ENCODE measurements at regions not wholly inside any gene's neighbourhood (a gene's known extent, or its start where the extent isn't known, plus 50 kb on each side); places are given as distances from the start of the nearest gene placed in this dataset.
"Not testable (repeated sequence)": the region's sequence is repeated elsewhere in the genome, so short reads cannot be mapped to it uniquely, and the experiment has no call there.

DNA sequence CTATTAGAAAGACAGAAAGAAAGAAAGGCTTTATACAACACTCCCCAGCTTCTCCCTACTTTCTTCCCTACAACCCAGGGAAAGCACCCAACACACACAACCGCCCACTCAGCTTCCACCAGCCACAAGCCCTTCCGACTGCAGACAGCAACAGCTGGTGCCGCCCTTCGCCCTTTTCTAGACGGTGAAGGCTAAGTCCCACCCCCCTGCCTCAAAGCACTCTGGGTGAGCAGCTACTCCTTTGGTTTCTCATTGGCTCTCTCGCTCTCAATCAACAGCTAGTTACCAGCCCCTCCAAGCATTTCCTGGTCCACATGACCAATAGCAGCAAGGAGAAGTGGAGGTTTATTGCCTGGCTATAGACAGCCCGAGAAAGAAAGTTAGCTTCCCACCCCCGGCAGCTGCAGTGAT is 230.1 kb upstream of the MOCS1 start:
- Mint-ChIP-seq H3K27me3 (peaks cover 14% of the 10 kb centered on the region in 2 donors), H3K9me3 (no peaks in the 10 kb centered on the region), H3K4me1 (ENCODE audit: low read depth in 2 of 2) (no peaks in the 10 kb centered on the region), H3K27ac (no peak overlapping the region), H3K36me3 (no peaks in the 10 kb centered on the region), H3K4me3 (no peak overlapping the region)
- ATAC-seq (no peak), DNase-seq (ENCODE audit: low spot score) (no peak)

DNA sequence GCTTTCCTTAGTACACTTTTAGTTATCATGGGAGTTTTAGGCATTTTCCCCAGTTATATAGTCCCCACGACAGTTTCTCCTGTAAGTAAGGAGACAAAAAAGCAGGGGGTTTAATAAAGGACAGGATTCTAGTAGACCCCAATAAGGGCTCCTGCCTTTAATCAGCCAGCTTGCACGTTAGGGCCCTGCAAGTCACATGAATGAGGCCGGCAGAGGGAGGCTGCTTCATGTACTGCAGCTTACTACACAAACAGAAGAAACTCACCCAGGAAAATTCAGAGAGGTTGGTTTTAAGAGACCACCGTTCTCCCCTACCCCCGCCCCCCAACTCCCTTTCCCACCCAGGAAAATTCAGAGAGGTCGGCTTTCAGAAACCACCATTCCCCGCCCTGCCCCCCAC is 229.7 kb upstream of the MOCS1 start:
- no peaks in the 10 kb centered on the region for H3K4me1 Mint-ChIP-seq (ENCODE audit: low read depth in 2 of 2)
- ATAC-seq: no peak

DNA sequence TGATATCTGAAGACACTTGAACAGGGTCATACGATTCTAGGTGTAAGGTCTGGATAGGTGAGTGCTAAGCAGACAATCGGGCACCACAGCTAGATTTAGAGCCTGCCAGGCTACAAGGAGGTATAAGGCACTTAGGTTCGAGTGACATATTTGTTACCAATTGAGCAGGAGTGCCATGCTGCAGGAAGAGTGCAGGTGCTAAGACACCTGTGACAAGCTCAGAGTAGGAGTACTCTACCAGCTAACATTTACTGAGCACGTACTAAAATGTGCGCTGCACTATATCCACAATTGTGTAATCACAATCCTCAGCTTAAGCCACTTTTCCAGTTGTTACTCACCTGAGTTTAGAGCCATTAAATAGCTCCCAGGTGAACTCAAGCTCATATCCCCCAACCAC is 227.8 kb upstream of the MOCS1 start:
- Mint-ChIP-seq H3K36me3 (no peaks in the 10 kb centered on the region), H3K4me1 (ENCODE audit: low read depth in 2 of 2) (no peaks in the 10 kb centered on the region), H3K27me3 (peaks cover 4 to 7% of the 10 kb centered on the region in 2 donors), H3K27ac (no peak overlapping the region), H3K9me3 (no peaks in the 10 kb centered on the region), H3K4me3 (no peak overlapping the region)
- no peak for ATAC-seq
- no peak for DNase-seq (ENCODE audit: low spot score)

More for the DNA sequence above, 229.7 kb upstream of the MOCS1 start:
- no peaks in the 10 kb centered on the region for H3K9me3 Mint-ChIP-seq
- H3K27me3 Mint-ChIP-seq: peaks cover 10 to 12% of the 10 kb centered on the region in 2 donors
- H3K27ac Mint-ChIP-seq: no peak overlapping the region
- no peak for DNase-seq (ENCODE audit: low spot score)
- H3K4me3 Mint-ChIP-seq: no peak overlapping the region
- no peaks in the 10 kb centered on the region for H3K36me3 Mint-ChIP-seq

DNA sequence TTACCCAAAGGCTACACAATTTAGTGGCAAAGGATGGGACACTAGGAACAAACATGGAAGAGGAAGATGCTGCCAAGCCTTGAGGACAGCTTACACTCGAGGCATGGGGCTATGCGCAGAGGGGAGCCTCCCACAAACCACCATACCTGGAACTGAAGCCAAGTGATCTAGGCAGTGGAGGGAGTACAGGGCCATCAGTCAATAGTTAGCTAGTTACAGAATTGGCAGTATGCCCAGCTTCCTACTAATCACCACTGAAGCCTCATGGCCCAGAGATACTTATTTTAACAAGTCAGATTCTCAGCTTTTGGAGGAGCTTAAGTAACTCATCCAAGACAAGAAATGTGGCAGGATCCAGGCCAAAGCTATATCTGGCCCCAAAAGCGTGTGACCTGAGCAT is 226.6 kb upstream of the MOCS1 start:
- Mint-ChIP-seq H3K9me3 (no peaks in the 10 kb centered on the region), H3K36me3 (no peaks in the 10 kb centered on the region), H3K4me1 (ENCODE audit: low read depth in 2 of 2) (no peaks in the 10 kb centered on the region), H3K4me3 (no peak overlapping the region), H3K27me3 (peaks cover 11 to 13% of the 10 kb centered on the region in 2 donors), H3K27ac (no peak overlapping the region)
- no peak for DNase-seq (ENCODE audit: low spot score)
- ATAC-seq: no peak

DNA sequence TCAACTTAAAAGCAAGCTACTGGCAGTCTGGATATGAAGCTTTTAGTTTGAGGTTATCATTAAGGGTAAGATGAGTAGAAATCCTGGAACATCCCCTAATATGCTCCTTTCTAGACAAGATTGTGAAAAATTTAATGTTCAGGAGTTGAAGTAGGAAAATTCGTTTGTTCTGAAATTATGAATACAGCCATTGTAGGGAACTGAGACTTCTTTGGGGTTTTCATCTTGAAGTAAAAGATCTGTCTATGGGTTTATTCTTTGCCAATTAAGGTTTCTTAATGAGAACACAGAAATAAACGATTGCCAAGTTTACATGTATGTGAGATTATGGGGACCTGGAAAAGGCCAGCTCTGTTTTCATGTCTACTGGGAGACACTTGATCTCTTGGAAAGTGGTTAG is 225.6 kb upstream of the MOCS1 start:
- H3K27me3 Mint-ChIP-seq: peaks cover 16 to 23% of the 10 kb centered on the region in 2 donors
- DNase-seq (ENCODE audit: low spot score): no peak
- no peak for ATAC-seq
- no peak overlapping the region for H3K27ac Mint-ChIP-seq
- no peaks in the 10 kb centered on the region for H3K9me3 Mint-ChIP-seq
- H3K4me3 Mint-ChIP-seq: no peak overlapping the region
- no peaks in the 10 kb centered on the region for H3K36me3 Mint-ChIP-seq
- no peaks in the 10 kb centered on the region for H3K4me1 Mint-ChIP-seq (ENCODE audit: low read depth in 2 of 2)

DNA sequence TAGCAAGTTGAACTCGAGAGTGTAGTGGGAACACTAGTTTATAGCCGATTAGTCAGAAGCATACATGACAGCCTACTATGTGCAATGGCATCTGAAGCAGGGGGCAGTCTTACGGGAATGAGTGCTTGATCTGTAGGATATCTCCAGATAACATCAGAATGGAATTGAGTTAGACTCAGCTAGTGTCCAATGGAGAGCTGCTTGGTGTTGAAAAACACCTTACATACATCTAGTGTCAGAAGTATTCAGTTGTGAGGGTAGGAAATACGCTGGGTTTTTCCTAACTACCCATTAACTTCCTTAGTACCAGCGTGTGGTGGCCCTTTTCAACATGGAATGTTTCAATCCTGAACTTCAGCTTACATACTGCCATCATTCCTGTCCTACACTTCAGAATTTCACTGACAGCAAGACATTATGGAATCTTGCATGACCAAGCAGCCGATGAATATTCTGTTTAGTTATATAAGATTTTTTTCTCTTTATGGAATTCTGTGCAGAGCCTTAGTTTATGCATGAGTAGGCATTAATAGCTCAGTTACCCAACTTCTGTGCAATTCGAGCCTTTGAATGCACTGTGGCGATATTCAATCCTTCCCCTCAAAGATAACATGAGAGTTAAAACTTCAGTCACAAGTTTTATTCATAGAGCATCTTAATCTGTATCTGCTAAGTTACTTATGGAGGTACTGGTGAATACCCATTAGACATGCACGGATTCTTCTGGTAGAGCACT is 218.6 kb upstream of the MOCS1 start:
- Mint-ChIP-seq H3K27me3 (peaks cover 32 to 51% of the 10 kb centered on the region in 2 donors), H3K36me3 (no peaks in the 10 kb centered on the region), H3K4me3 (no peak overlapping the region), H3K27ac (no peak overlapping the region), H3K9me3 (no peaks in the 10 kb centered on the region), H3K4me1 (ENCODE audit: low read depth in 2 of 2) (no peaks in the 10 kb centered on the region)
- DNase-seq (ENCODE audit: low spot score): no peak
- ATAC-seq: no peak

DNA sequence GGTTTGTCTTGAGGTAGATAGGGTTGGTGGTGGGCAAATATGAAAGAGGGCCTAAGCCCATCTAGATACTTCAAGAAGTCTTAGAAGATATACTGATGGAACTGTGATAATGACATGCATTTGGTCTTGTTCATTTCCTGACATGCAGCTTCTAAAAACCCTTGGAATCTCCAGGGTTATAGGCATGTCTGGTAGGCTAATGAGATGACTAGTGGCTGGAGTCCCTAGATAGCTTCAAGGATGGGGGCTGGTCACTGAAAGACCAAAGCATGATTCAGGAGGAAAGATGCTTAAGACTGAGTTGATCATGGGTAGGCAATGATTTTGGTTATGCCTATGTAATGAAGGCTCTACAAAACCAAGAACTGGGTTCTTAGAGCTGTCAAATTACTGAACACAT is 217.9 kb upstream of the MOCS1 start:
- Mint-ChIP-seq H3K36me3 (no peaks in the 10 kb centered on the region), H3K4me3 (no peak overlapping the region), H3K27ac (no peak overlapping the region), H3K4me1 (ENCODE audit: low read depth in 2 of 2) (no peaks in the 10 kb centered on the region), H3K27me3 (peaks cover 30 to 48% of the 10 kb centered on the region in 2 donors), H3K9me3 (no peaks in the 10 kb centered on the region)
- no peak for ATAC-seq
- no peak for DNase-seq (ENCODE audit: low spot score)

DNA sequence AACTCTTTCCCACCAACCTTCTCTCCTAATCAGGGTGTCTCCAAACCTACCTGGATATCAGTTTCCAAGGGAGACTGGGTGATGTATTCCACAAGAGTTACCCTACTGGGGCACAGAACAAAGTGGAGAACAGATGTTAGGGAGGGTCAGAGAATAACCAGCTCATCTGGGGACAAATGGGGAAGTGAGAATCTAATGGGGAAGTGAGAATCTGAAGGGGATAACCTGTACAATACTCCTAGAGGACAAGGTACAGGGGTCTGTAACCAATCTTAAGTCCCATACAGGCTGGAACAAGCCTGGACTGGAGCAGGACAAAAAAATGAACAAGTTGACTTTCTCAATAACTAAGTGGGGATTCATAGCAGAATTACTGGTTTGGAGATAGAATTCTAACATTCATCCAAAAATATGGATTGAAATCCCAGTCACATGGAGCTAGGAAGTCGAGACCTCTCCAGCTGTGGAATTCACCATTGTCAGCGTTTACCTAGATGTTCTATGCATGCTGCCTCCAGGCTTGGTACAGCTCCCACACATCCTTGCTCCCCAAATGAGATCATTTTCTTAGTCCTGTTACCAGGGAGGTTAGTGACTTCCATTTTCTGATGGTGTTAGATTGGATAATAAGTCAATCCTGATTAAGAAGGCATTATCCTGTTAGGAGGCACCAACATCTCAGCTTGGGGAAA is 214.8 kb upstream of the MOCS1 start:
- ATAC-seq (no peak), DNase-seq (ENCODE audit: low spot score) (no peak)
- H3K9me3 Mint-ChIP-seq: no peaks in the 10 kb centered on the region
- no peaks in the 10 kb centered on the region for H3K36me3 Mint-ChIP-seq
- no peak overlapping the region for H3K4me3 Mint-ChIP-seq
- H3K27ac Mint-ChIP-seq: no peak overlapping the region
- H3K27me3 Mint-ChIP-seq: peaks cover 20 to 28% of the 10 kb centered on the region in 2 donors
- H3K4me1 Mint-ChIP-seq (ENCODE audit: low read depth in 2 of 2): no peaks in the 10 kb centered on the region

DNA sequence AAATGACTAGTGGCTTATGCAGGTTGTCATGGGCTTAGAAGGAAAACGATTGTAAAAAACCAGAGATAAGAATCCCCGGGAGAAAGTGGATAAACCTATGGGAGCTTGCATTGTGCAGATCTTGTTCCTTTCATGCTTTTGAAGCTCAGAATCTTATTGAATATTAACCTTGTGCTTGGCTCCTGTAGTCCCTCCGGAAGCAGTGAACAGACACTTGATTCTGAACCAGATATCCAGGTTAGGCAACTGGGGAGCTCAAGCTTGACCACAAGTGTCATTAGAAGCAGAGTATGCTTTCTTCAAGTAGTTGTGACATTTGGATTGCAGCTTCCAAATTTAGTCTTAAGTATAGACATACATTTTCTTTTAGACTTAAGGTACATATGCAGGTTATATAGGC is 212.6 kb upstream of the MOCS1 start:
- Mint-ChIP-seq H3K4me1 (ENCODE audit: low read depth in 2 of 2) (no peaks in the 10 kb centered on the region), H3K27ac (no peak overlapping the region), H3K36me3 (no peaks in the 10 kb centered on the region), H3K27me3 (peaks cover 20 to 26% of the 10 kb centered on the region in 2 donors), H3K9me3 (no peaks in the 10 kb centered on the region), H3K4me3 (no peak overlapping the region)
- DNase-seq (ENCODE audit: low spot score) (no peak), ATAC-seq (no peak)

DNA sequence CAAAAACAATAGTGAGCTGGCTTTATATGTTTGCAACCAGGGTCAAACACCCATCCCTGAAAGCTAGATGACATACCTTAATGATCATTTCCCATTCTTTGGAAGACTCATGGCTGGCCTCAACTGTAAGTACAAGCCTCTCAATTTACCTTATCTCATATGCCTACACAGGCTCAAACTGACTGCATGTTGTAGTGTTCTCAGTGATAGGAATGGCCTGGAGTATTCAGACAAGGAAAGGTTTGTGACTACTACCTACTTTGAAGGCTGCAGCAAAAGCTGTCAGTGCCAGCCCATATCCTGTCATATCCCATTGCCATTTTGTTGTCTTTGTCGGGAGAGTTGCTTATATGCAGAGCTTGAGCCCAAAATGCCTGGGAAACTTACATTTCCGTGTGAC is 205.2 kb upstream of the MOCS1 start:
- Mint-ChIP-seq H3K27me3 (peaks cover 4% of the 10 kb centered on the region in 2 donors), H3K4me3 (no peak overlapping the region), H3K9me3 (no peaks in the 10 kb centered on the region), H3K27ac (no peak overlapping the region), H3K4me1 (ENCODE audit: low read depth in 2 of 2) (no peaks in the 10 kb centered on the region), H3K36me3 (no peaks in the 10 kb centered on the region)
- no peak for DNase-seq (ENCODE audit: low spot score)
- ATAC-seq: no peak

DNA sequence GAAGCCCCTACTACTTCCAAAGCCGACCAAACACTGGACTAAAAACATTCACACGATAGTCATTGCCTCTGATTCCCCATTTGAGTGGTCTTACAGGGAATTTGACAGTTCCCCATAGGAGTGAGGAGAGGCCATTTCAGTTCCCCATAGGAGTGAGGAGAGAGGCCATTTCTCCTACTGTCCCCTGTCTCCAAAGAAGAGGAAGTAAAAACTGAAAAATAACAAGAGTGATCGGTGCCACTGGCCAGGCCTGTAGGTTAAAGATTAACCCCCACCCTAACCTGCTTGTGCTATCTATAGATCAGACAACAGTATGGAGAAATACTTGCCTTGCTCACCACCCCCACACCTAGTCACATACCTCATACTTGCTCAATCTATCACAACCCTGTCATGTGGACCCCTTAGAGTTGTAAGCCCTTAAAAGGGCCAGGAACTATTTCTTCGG is 204.0 kb upstream of the MOCS1 start:
- Mint-ChIP-seq H3K27ac (no peak overlapping the region), H3K27me3 (peaks cover 0 to 2% of the 10 kb centered on the region in 2 donors), H3K4me1 (ENCODE audit: low read depth in 2 of 2) (no peaks in the 10 kb centered on the region), H3K36me3 (no peaks in the 10 kb centered on the region), H3K9me3 (no peaks in the 10 kb centered on the region), H3K4me3 (no peak overlapping the region)
- DNase-seq (ENCODE audit: low spot score): no peak
- no peak for ATAC-seq

DNA sequence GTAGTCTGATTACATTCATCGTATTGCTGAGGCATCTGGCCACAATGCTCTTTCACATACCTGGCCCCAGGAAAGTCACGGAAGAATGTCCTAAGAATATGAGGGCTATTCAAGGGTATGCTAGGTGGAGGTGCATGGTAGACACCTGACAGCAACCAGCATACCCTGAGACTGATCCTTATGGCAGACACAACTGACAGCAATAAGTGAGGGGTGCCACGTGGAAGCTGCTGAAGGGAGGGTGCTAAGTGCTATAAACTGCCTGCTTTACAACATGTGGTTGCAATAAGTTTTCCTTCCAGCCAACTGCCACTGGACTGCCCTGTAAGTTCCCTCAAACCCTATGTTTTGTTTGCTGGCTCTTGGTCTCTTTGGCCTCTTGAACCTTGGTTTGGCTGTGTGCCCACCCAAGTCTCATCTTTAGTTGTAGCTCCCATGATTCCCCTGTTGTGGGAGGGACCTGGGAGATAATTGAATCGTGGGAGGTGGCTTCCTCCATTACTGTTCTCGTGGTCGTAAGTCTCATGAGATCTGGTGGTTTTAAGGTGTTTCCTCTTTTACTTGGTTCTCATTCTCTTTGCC is 201.3 kb upstream of the MOCS1 start:
- no peak overlapping the region for H3K4me3 Mint-ChIP-seq
- H3K4me1 Mint-ChIP-seq (ENCODE audit: low read depth in 2 of 2): no peaks in the 10 kb centered on the region
- peaks cover 0 to 2% of the 10 kb centered on the region in 2 donors for H3K27me3 Mint-ChIP-seq
- no peaks in the 10 kb centered on the region for H3K36me3 Mint-ChIP-seq
- ATAC-seq: no peak
- no peaks in the 10 kb centered on the region for H3K9me3 Mint-ChIP-seq
- no peak for DNase-seq (ENCODE audit: low spot score)
- H3K27ac Mint-ChIP-seq: no peak overlapping the region

DNA sequence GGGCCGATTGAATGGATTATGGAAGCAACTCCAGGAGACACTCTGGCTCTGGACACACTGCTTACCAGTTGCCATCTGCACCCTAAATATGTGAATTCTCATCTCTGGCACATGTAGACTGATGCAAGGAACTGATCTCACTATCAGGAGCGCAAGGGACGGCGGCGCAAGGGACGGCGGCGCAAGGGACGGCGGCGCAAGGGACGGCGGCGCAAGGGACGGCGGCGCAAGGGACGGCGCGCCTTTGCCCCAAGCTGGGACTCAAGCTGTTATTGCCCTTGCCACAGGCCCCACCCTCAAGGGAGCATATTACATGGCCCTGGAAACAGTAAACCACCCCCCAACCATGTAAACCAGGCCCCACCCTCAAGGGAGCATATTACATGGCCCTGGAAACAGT is 199.7 kb upstream of the MOCS1 start:
- ATAC-seq; H3K36me3 Mint-ChIP-seq; H3K4me1 Mint-ChIP-seq (ENCODE audit: low read depth in 2 of 2); H3K27ac Mint-ChIP-seq; H3K4me3 Mint-ChIP-seq; DNase-seq (ENCODE audit: low spot score); H3K27me3 Mint-ChIP-seq; H3K9me3 Mint-ChIP-seq: not testable (repeated sequence)

DNA sequence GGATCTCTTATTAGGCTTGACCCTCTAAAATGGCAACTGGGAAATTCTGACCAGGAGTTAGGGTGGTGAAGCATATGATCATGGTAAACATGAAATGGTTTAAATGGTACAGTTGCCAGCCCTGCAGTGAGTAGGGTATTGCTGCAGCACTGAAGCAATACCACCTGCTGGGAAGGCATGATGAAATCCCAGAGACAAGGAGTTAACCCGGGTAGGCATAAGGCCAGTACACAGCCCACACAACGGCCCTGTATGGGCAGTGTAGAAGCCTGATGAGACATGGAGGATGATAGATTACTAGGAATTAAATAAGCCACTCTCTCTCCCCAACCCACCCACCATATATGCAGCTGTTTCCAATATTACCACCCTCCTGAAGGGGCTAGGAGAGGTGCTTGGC is 197.4 kb upstream of the MOCS1 start:
- no peak for ATAC-seq
- Mint-ChIP-seq H3K36me3 (no peaks in the 10 kb centered on the region), H3K4me3 (no peak overlapping the region), H3K4me1 (ENCODE audit: low read depth in 2 of 2) (no peaks in the 10 kb centered on the region), H3K27ac (no peak overlapping the region), H3K27me3 (peaks cover 5 to 6% of the 10 kb centered on the region in 2 donors), H3K9me3 (peaks cover 6% of the 10 kb centered on the region)
- no peak for DNase-seq (ENCODE audit: low spot score)

All from natural killer cell treated with Interleukin-12 subunit alpha and Interleukin-12 subunit beta and Interleukin-15 and Interleukin-18, amount 100 ng/mL, for 72 hours (primary cell).